B cell (primary cell): ENCODE measurements at regions not wholly inside any gene's neighbourhood (a gene's known extent, or its start where the extent isn't known, plus 50 kb on each side); places are given as distances from the start of the nearest gene placed in this dataset.

Experiments
- ATAC-seq: fragments of 200-7000 bp; cut with Tn5 transposase; one replicate; pipeline ENCODE4 v1.10.0; 2021; ENCODE audit warnings: low read depth, mild to moderate bottlenecking, moderate number of reproducible peaks, moderate library complexity
- CTCF ChIA-PET: fragments of 350-600 bp; sonication (Branson Sonifier 250); formaldehyde crosslinking; loops from one replicate; lab custom pipeline; 2021; ENCODE audit warnings: antibody characterized with exemption, inconsistent platforms; lab: Charles Lee
- POLR2A ChIA-PET: fragments of 350-600 bp; sonication (Branson Sonifier 250); formaldehyde crosslinking; loops from one replicate; lab custom pipeline; 2021; ENCODE audit warnings: antibody characterized with exemption; lab: Charles Lee
- DNase-seq: peaks from one replicate; pipeline ENCODE4 v3.0.0; 2013
- H2AFZ ChIP-seq: 2 replicates; pipeline ENCODE4 v1.6.1; 2012; ENCODE audit warnings: mild to moderate bottlenecking, low read depth, low read length; ENCODE audit not compliant: insufficient read depth, poor library complexity, severe bottlenecking
- H3K27ac ChIP-seq, 2 donors: 1 replicate in 1 of 2; 2 replicates in 1 of 2; pipeline ENCODE4 v1.5.1; 2012 to 2013; ENCODE audit warnings: low read length in 2 of 2, mild to moderate bottlenecking in 2 of 2, moderate library complexity in 1 of 2
- H3K27me3 ChIP-seq, 4 experiments: fragments of 200-600 bp in 1 of 4; sonication (generic) in 1 of 4; replicated peaks in 1 of 4; 1 replicate in 2 of 4; 2 replicates in 2 of 4; pipeline versions ENCODE4 v1.6.1 to v1.7.0; 2013 to 2016; ENCODE audit warnings: low read length in 3 of 4, mild to moderate bottlenecking in 2 of 4, mixed read lengths in 1 of 4, moderate library complexity in 1 of 4; ENCODE audit not compliant: insufficient read depth in 4 of 4, control insufficient read depth in 3 of 4; ENCODE audit errors: control extremely low read depth in 1 of 4
- H3K36me3 ChIP-seq, 2 experiments: replicated peaks in 1 of 2; 1 replicate in 1 of 2; 2 replicates in 1 of 2; pipeline versions ENCODE4 v1.6.1 to v1.7.1; 2013; ENCODE audit warnings: low read length in 1 of 2; ENCODE audit not compliant: insufficient read depth in 2 of 2, control insufficient read depth in 1 of 2; ENCODE audit errors: control extremely low read depth in 1 of 2, extremely low read depth in 1 of 2
- H3K4me1 ChIP-seq, 2 donors: fragments of 200-600 bp in 1 of 2; sonication (generic) in 1 of 2; 1 replicate in 1 of 2; 2 replicates in 1 of 2; pipeline versions ENCODE4 v1.5.1 to v1.6.1; 2013 to 2017; ENCODE audit warnings: low read length in 2 of 2; ENCODE audit not compliant: control insufficient read depth in 2 of 2, insufficient read depth in 2 of 2
- H3K4me2 ChIP-seq: replicated peaks from 2 replicates; pipeline ENCODE3; 2012; ENCODE audit warnings: mild to moderate bottlenecking, low read depth, low read length; ENCODE audit not compliant: poor library complexity, severe bottlenecking
- H3K4me3 ChIP-seq, 5 experiments: fragments of 200-600 bp in 1 of 5; sonication (generic) in 1 of 5; 1 replicate in 3 of 5; 2 replicates in 2 of 5; pipeline versions ENCODE4 v1.5.1 to v1.7.0; 2011 to 2016; ENCODE audit warnings: low read length in 4 of 5, mild to moderate bottlenecking in 4 of 5, low read depth in 2 of 5, control low read depth in 1 of 5, moderate library complexity in 1 of 5; ENCODE audit not compliant: insufficient read depth in 1 of 5; ENCODE audit errors: control extremely low read depth in 1 of 5, extremely low read depth in 1 of 5
- H3K79me2 ChIP-seq: fragments of 200-600 bp; sonication (generic); one replicate; pipeline ENCODE4 v1.6.0; 2016; ENCODE audit warnings: low read length; ENCODE audit not compliant: control insufficient read depth, insufficient read depth
- H3K9ac ChIP-seq: fragments of 200-600 bp; sonication (generic); 2 replicates; pipeline ENCODE4 v1.6.1; 2017; ENCODE audit warnings: mild to moderate bottlenecking, low read length, moderate library complexity
- H3K9me3 ChIP-seq, 3 donors: one replicate each; pipeline versions ENCODE4 v1.6.1 to v1.7.1; 2013; ENCODE audit warnings: low read length in 2 of 3; ENCODE audit not compliant: control insufficient read depth in 2 of 3, insufficient read depth in 1 of 3; ENCODE audit errors: control extremely low read depth in 1 of 3
- H4K20me1 ChIP-seq: 2 replicates; pipeline ENCODE4 v1.6.0; 2012; ENCODE audit warnings: mild to moderate bottlenecking, low read length; ENCODE audit not compliant: insufficient read depth, control insufficient read depth, poor library complexity, severe bottlenecking
- H3K27ac Mint-ChIP-seq: one replicate; pipeline ENCODE4 v1.8.0; 2021; ENCODE audit warnings: mixed read lengths
- H3K27me3 Mint-ChIP-seq: one replicate; pipeline ENCODE4 v1.8.0; 2021; ENCODE audit warnings: mixed read lengths
- H3K4me1 Mint-ChIP-seq: one replicate; pipeline ENCODE4 v1.8.0; 2021; ENCODE audit warnings: mixed read lengths
- H3K4me3 Mint-ChIP-seq: one replicate; pipeline ENCODE4 v1.8.0; 2021; ENCODE audit warnings: mixed read lengths
- H3K9me3 Mint-ChIP-seq: one replicate; pipeline ENCODE4 v1.8.0; 2022; ENCODE audit warnings: mixed read lengths; ENCODE audit not compliant: insufficient read depth
- CTCF ChIP-seq: fragments of 200-600 bp; IDR thresholded peaks from one replicate; pipeline ENCODE4 v1.8.0; 2022; ENCODE audit warnings: antibody characterized with exemption, mild to moderate bottlenecking
- EZH2 ChIP-seq: IDR thresholded peaks from 2 replicates; pipeline ENCODE4 v1.6.1; 2012; ENCODE audit warnings: borderline replicate concordance, low read depth, mild to moderate bottlenecking, moderate library complexity, low read length; ENCODE audit not compliant: insufficient read depth, poor library complexity, severe bottlenecking
- WGBS: methylation state at CpG from one replicate; pipeline ENCODE4 v1.1.5; 2013; ENCODE audit warnings: missing lambda C conversion rate; ENCODE audit not compliant: insufficient coverage; 5-methylcytosine and 5-hydroxymethylcytosine counted together
- intact Hi-C: fragments of 100-400 bp; cut with micrococcal nuclease; formaldehyde crosslinking; loops from one replicate; pipeline ENCODE4 v1.10.0; 2022

GRCh38 chr1:208684192-208684591 lies 440.0 kb upstream of the PLXNA2 start:
- Histone ChIP-seq H3K9me3 (no peaks in the 10 kb centered on the region), H3K27ac (no peak overlapping the region), H3K4me1 (no peaks in the 10 kb centered on the region), H3K4me3 (no peak overlapping the region), H3K36me3 (no peaks in the 10 kb centered on the region), H4K20me1 (no peaks in the 10 kb centered on the region), H2AFZ (no peak overlapping the region), H3K27me3 (no peaks in the 10 kb centered on the region), H3K79me2 (no peaks in the 10 kb centered on the region), H3K9ac (no peak overlapping the region), H3K4me2 (no peak overlapping the region)
- ATAC-seq (no peak), DNase-seq (no peak)
- no peak for TF ChIP-seq CTCF
- TF ChIP-seq EZH2, result no peak
- intact Hi-C loops, result no loop called here
- ChIA-PET POLR2A (no interaction called here), CTCF (no interaction called here)
- peaks cover 7% of the 10 kb centered on the region for H3K27me3 Mint-ChIP-seq
- H3K27ac Mint-ChIP-seq, result no peak overlapping the region
- H3K4me3 Mint-ChIP-seq, result no peak overlapping the region
- H3K4me1 Mint-ChIP-seq, result no peaks in the 10 kb centered on the region
- H3K9me3 Mint-ChIP-seq, result no peaks in the 10 kb centered on the region
- 100% methylated on average over 2 of the region's 2 CpGs for WGBS

GRCh38 chr1:208686592-208686991 lies 442.4 kb upstream of the PLXNA2 start:
- H3K27ac Mint-ChIP-seq, result no peak overlapping the region
- Histone ChIP-seq H3K36me3 (no peaks in the 10 kb centered on the region), H4K20me1 (no peaks in the 10 kb centered on the region), H2AFZ (no peak overlapping the region), H3K27ac (no peak overlapping the region), H3K4me3 (no peak overlapping the region), H3K79me2 (no peaks in the 10 kb centered on the region), H3K9me3 (no peaks in the 10 kb centered on the region), H3K4me1 (no peaks in the 10 kb centered on the region), H3K27me3 (peaks cover 0 to 2% (median 0%) of the 10 kb centered on the region in 4 experiments), H3K4me2 (no peak overlapping the region), H3K9ac (no peak overlapping the region)
- ATAC-seq, result no peak
- intact Hi-C loops, result no loop called here
- no CpG with 5 or more reads among the region's 2 CpGs for WGBS
- H3K27me3 Mint-ChIP-seq, result peaks cover 11% of the 10 kb centered on the region
- no peak for DNase-seq
- ChIA-PET POLR2A (no interaction called here), CTCF (interaction anchor here (0.7 kb wide), 1 partner anchor 49 kb away, joined by 3 read pairs; no protein-coding TSS in a partner anchor)
- H3K9me3 Mint-ChIP-seq, result no peaks in the 10 kb centered on the region
- H3K4me3 Mint-ChIP-seq, result no peak overlapping the region
- no peak for TF ChIP-seq CTCF
- no peak for TF ChIP-seq EZH2
- H3K4me1 Mint-ChIP-seq, result no peaks in the 10 kb centered on the region
